HepG2 (cell line): ENCODE measurements at regions not wholly inside any gene's neighbourhood (a gene's known extent, or its start where the extent isn't known, plus 50 kb on each side); places are given as distances from the start of the nearest gene placed in this dataset.
"Not testable (repeated sequence)": the region's sequence is repeated elsewhere in the genome, so short reads cannot be mapped to it uniquely, and the experiment has no call there.

Source experiments
- ATAC-seq: fragments of 200-7000 bp; cut with Tn5 transposase; 3 replicates; pipeline ENCODE4 v1.9.1; 2020; ENCODE audit warnings: mild to moderate bottlenecking, moderate library complexity
- BruUV-seq: library from RNA; stranded (reverse); fragments of 400-500 nt; replicated peaks from 2 replicates; lab custom pipeline; 2021; lab: Mats Ljungman, UMichigan
- CTCF ChIA-PET: fragments of 300-600 bp; formaldehyde crosslinking; extraction: SDS; loops from one replicate; lab custom pipeline; 2021; ENCODE audit warnings: low total read pairs, inconsistent platforms, low intra/inter-chr PET ratio; lab: Yijun Ruan, JAX
- POLR2A ChIA-PET: fragments of 350-600 bp; sonication (Branson Sonifier 250); formaldehyde crosslinking; loops from one replicate; lab custom pipeline; 2020; ENCODE audit warnings: antibody characterized with exemption, inconsistent platforms; lab: Yijun Ruan, JAX
- DNase-seq: peaks from one replicate; pipeline ENCODE4 v3.0.0-alpha.2; 2015; ENCODE audit warnings: low spot score
- FAIRE-seq: peaks from 3 replicates; lab custom pipeline; 2011; peaks lifted over from hg19 to GRCh38; lab: Jason Lieb, UNC
- H2AFZ ChIP-seq: one replicate; pipeline ENCODE4 v1.6.1; 2011; ENCODE audit warnings: low read length, inconsistent platforms
- H3K27ac ChIP-seq: fragments of 300-600 bp; 3 replicates; pipeline ENCODE4 v1.8.0; 2011; ENCODE audit warnings: mixed run types, mild to moderate bottlenecking, mixed read lengths, low read length, inconsistent platforms; ENCODE audit not compliant: insufficient read depth; ENCODE audit errors: extremely low read length
- H3K27me3 ChIP-seq, 2 experiments: fragments of 200-600 bp in 1 of 2; 2 replicates in 1 of 2; 3 replicates in 1 of 2; pipeline versions ENCODE4 v1.6.0 to v1.8.0; 2011; ENCODE audit warnings: low read length in 2 of 2, mild to moderate bottlenecking in 2 of 2, moderate library complexity in 2 of 2, inconsistent platforms in 1 of 2; ENCODE audit not compliant: insufficient read depth in 2 of 2, control insufficient read depth in 1 of 2
- H3K36me3 ChIP-seq, 2 experiments: fragments of 200-600 bp in 1 of 2; replicated peaks in 1 of 2; 2 replicates in 1 of 2; 3 replicates in 1 of 2; pipeline versions ENCODE4 v1.5.1 to v1.8.0; 2011; ENCODE audit warnings: low read length in 2 of 2, inconsistent platforms in 1 of 2; ENCODE audit not compliant: insufficient read depth in 2 of 2, control insufficient read depth in 1 of 2
- H3K4me1 ChIP-seq: 2 replicates; pipeline ENCODE4 v1.5.1; 2012; ENCODE audit warnings: low read length, inconsistent platforms; ENCODE audit not compliant: insufficient read depth
- H3K4me2 ChIP-seq: 2 replicates; pipeline ENCODE4 v1.6.0; 2011; ENCODE audit warnings: low read depth, low read length, inconsistent platforms
- H3K4me3 ChIP-seq, 3 experiments: fragments of 200-600 bp in 1 of 3; sonication (generic), shearing (Covaris generic) in 1 of 3; replicated peaks in 1 of 3; 2 replicates each; pipeline ENCODE4 v1.5.1; 2011 to 2016; ENCODE audit warnings: low read length in 3 of 3, inconsistent platforms in 2 of 3, low read depth in 2 of 3, mild to moderate bottlenecking in 2 of 3, control low read depth in 1 of 3, mixed read lengths in 1 of 3; ENCODE audit not compliant: insufficient read depth in 1 of 3
- H3K79me2 ChIP-seq: one replicate; pipeline ENCODE4 v1.6.1; 2011; ENCODE audit warnings: low read length, inconsistent platforms; ENCODE audit not compliant: insufficient read depth
- H3K9ac ChIP-seq: 2 replicates; pipeline ENCODE4 v1.6.0; 2011; ENCODE audit warnings: mild to moderate bottlenecking, low read depth, low read length, inconsistent platforms; ENCODE audit not compliant: insufficient read depth
- H3K9me3 ChIP-seq: 2 replicates; pipeline ENCODE4 v1.5.1; 2012; ENCODE audit warnings: mild to moderate bottlenecking, low read length
- H4K20me1 ChIP-seq: 2 replicates; pipeline ENCODE4 v1.6.0; 2011; ENCODE audit warnings: inconsistent platforms, mild to moderate bottlenecking, low read length, moderate library complexity; ENCODE audit not compliant: insufficient read depth
- NCOR1 ChIP-seq: fragments of 200-600 bp; sonication (generic); IDR thresholded peaks from 2 replicates; pipeline ENCODE4 v1.7.0; 2017; ENCODE audit warnings: antibody characterized with exemption, low read length, borderline replicate concordance
- WGBS: methylation state at CpG from one replicate; pipeline ENCODE4 v1.1.6; 2017; ENCODE audit warnings: low lambda C conversion rate; 5-methylcytosine and 5-hydroxymethylcytosine counted together
- in situ Hi-C: cut with HindIII; loops from 2 replicates; pipeline ENCODE4 v1.10.0; 2017; ENCODE audit warnings: low pct_unique_long_range_greater_than_20kb; ENCODE audit not compliant: extremely low pct_ligation_motif_present
- intact Hi-C: fragments of 100-400 bp; cut with micrococcal nuclease; formaldehyde crosslinking; loops from one replicate; pipeline ENCODE4 v1.10.0; 2022; ENCODE audit not compliant: unreplicated experiment
- TF ChIP-seq, protein P1 (sequence below): sonication (generic); formaldehyde crosslinking; IDR thresholded peaks from 2 replicates; pipeline ENCODE4 v1.4.0; 2020; ENCODE audit warnings: mild to moderate bottlenecking, low read depth, missing genetic modification reagents
- TF ChIP-seq, protein P2 (sequence below): sonication (generic); formaldehyde crosslinking; IDR thresholded peaks from 2 replicates; pipeline ENCODE4 v1.4.0; 2020; ENCODE audit warnings: missing genetic modification reagents

DNA sequence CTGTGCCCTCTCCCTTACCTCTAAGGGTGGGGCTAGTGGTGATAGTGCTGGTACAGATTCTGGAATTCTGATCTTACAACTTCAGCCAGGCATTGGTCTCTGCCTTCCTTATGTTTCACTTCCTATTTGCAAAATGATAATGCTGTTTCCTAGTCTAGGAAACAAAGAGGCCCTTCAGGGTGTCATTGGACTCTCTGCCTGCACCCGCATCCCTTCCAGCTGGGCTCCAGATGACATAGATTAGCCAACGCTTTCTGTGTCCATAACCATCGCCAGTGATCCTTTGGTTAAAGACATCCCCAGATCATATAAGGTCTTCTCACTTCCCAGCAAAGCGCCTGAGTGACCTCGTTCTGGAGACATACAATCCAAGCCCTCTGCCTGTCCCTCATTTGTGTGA, 180.7 kb downstream of the ERCC6L2 start:
- Histone ChIP-seq H3K9me3 (no peaks in the 10 kb centered on the region), H3K36me3 (no peaks in the 10 kb centered on the region), H3K4me3 (no peak overlapping the region), H3K27me3 (peaks cover 2 to 22% of the 10 kb centered on the region in 2 experiments; a peak in 2 of 5 replicates), H3K4me2 (no peak overlapping the region), H3K4me1 (peaks cover 6% of the 10 kb centered on the region; the same call in 1 of the 2 replicates), H3K27ac (no peak overlapping the region), H4K20me1 (no peaks in the 10 kb centered on the region), H3K9ac (no peak overlapping the region), H3K79me2 (no peaks in the 10 kb centered on the region), H2AFZ (no peak overlapping the region)
- DNase-seq (no peak), ATAC-seq (no peak), FAIRE-seq (no peak)
- BruUV-seq: no TSS peak
- ChIA-PET CTCF (no interaction called here), POLR2A (no interaction called here)
- WGBS: 19% methylated on average over 5 of the region's 5 CpGs
- intact Hi-C loops: no loop called here
- in situ Hi-C loops: no loop called here
- TF ChIP-seq, protein P1, sequence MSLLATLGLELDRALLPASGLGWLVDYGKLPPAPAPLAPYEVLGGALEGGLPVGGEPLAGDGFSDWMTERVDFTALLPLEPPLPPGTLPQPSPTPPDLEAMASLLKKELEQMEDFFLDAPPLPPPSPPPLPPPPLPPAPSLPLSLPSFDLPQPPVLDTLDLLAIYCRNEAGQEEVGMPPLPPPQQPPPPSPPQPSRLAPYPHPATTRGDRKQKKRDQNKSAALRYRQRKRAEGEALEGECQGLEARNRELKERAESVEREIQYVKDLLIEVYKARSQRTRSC (CRISPR knock-in tag): no peak
- no peak for TF ChIP-seq NCOR1
- TF ChIP-seq, protein P2, sequence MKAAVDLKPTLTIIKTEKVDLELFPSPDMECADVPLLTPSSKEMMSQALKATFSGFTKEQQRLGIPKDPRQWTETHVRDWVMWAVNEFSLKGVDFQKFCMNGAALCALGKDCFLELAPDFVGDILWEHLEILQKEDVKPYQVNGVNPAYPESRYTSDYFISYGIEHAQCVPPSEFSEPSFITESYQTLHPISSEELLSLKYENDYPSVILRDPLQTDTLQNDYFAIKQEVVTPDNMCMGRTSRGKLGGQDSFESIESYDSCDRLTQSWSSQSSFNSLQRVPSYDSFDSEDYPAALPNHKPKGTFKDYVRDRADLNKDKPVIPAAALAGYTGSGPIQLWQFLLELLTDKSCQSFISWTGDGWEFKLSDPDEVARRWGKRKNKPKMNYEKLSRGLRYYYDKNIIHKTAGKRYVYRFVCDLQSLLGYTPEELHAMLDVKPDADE (CRISPR knock-in tag): no peak

DNA sequence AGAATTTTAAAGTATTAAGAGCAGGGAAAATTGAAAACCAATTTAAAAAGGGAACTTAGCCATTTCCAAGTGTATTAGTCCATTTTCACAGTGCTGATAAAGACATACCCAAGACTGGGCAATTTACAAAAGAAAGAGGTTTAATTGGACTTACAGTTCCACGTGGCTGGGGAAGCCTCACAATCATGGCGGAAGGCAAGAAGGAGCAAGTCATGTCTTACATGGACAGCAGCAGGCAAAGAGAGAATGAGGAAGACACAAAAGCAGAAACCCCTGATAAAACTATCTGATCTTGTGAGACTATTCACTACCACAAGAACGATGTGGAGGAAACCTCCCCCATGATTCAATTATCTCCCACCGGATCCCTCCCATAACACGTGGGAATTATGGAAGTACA, 178.8 kb downstream of the ERCC6L2 start:
- H3K27ac ChIP-seq, H4K20me1 ChIP-seq, FAIRE-seq, H3K79me2 ChIP-seq, POLR2A ChIA-PET, H3K9ac ChIP-seq, H3K4me2 ChIP-seq, intact Hi-C loops, BruUV-seq, ATAC-seq, H3K4me3 ChIP-seq, CTCF ChIA-PET, H2AFZ ChIP-seq, DNase-seq, H3K9me3 ChIP-seq, in situ Hi-C loops, H3K36me3 ChIP-seq: not testable (repeated sequence)
- H3K27me3 ChIP-seq: peaks cover 3 to 26% of the 10 kb centered on the region in 2 experiments
- H3K4me1 ChIP-seq: peaks cover 13% of the 10 kb centered on the region
- 61% methylated on average over 5 of the region's 5 CpGs for WGBS
